Inflammatory macrophage (primary cell): ENCODE measurements at regions not wholly inside any gene's neighbourhood (a gene's known extent, or its start where the extent isn't known, plus 50 kb on each side); places are given as distances from the start of the nearest gene placed in this dataset.
"Not testable (repeated sequence)": the region's sequence is repeated elsewhere in the genome, so short reads cannot be mapped to it uniquely, and the experiment has no call there.

Experiments
- DNase-seq, 2 donors: peaks; one replicate each; pipeline ENCODE4 v3.0.0-alpha.2; 2020 to 2022

- DNase-seq, result not testable (repeated sequence)
Measured at GRCh38 chr7:65145710-65146109, 139.2 kb upstream of the ERV3-1 start.

DNA sequence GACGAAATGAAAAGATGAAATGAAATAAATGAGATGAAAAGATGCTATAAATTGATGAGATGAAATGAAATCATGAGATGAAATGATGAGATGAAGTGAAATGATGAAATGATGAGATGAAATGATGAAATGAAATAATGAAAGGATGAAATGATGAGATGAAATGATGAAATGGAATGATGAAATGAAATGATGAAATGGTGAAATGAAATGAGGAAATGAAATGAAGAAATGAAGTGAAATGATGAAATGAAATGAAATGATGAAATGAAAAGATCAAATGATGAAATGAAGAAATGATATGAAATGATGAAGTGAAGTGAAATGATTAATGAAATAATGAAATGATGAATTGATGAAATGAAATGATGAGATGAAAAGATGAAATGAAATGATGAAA, 138.5 kb upstream of the ERV3-1 start:
- DNase-seq, result not testable (repeated sequence)

DNA sequence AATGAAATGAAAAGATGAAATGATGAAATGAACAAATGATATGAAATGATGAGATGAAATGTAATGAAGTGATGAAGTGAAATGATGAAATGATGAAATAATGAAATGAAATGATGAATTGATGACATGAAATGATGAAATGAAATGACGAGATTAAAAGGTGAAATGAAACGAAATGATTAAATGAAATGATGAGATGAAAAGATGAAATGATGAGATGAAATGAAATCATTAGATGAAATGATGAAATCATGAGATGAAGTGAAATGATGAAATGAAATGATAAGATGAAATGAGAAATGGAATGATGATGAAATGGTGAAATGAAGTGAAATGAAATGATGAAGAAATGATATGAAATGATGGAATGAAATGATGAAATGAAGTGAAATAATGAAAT, 138.1 kb upstream of the ERV3-1 start:
- DNase-seq, result not testable (repeated sequence)

DNA sequence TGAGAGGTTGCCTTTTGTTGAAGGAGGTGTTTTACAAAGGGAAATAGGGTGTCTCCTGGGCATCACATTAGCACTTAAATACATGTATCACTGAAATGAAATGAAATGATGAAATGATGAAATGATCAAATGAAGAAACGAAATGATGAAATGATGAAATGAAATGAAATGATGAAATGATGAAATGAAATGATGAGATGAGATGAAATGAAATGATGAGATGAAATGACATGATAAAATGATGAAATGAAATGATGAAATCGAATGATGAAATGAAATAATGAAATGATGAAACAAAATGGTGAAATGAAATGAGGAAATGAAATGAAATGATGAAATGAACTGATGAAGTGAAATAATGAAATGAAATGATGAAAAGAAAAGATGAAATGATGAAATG, 137.6 kb upstream of the ERV3-1 start:
- DNase-seq, result not testable (repeated sequence)

DNA sequence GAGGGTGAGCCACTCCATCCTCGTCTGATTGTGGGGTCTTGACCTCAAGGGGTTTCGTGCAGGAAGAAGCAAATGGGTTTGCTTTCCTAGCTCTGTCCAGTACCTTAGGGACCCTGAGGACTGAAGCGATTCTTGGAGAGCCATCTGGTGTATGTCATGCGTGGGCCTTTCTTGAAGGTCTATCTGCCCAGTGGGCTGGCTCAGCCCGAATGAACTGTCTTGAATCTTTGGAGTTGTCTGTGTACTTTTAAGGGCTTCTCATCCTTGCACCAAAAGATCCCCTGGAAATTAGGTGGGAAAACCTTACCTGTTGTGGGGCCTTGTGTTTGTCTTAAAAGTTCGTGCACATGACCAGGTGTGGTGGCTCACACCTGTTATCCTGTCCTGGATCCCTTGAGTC, 135.4 kb upstream of the ERV3-1 start:
- DNase-seq, result not testable (repeated sequence)

DNA sequence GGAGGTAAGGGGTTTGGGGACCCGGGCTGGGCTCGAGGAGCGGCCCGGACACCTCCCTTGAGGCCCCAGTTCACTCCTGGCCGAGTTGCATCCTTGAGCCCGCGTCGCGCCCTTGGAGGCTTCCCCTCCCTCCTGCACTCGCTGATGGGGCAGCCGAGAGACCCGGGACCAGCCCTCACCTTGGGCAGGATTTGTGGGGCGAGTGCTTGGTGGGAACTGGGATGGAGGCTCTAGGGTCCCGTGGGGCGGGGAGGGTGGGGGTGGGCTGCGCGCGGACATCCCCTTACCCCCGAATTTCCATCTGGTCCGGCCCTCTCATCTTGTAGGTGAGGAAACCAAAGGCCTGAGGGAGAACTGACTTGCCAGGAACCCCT, 134.9 kb upstream of the ERV3-1 start:
- DNase-seq, result not testable (repeated sequence)

DNA sequence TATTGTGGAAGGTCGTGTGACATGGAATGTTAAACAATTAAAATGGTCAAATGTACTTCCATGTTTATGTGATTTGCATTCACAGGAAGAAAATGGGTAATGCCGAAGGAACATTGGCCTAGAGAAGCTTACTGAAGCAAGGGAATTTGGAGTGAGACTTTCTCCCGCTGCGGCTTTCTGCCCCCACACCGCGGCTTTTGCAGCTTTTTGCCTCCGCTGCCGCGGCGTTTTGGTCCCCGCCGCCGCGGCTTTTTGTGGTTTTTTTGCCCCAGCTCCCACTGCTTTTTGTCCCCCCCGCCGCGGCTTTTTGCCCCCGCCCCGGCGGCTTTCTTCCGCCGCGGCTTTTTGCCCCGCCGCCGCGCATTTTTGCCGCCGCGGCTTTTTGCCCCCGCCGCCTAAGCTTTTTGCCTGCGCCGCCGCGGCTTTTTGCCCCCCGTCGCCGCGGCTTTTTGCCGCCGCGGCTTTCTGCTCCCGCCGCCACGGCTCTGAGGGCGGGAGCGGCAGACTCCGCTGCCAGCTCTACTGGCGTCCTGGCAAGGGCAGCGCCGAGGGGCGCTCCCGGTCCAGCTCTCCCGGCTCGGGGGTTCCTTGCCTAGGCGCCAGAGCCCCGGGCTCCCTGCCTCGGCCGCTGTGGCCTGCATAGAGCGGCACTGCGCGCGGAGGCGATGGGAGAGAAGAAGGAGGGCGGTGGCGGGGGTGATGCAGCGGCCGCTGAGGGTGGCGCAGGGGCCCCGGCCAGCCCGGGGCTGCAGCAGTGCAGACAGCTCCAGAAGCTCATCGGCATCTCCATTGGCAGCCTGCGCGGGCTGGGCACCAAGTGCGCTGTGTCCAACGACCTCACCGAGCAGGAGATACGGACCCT, 134.3 kb upstream of the ERV3-1 start:
- DNase-seq, result not testable (repeated sequence)

- not testable (repeated sequence) for DNase-seq
Measured at GRCh38 chr7:65136850-65137249, 130.4 kb upstream of the ERV3-1 start.

DNA sequence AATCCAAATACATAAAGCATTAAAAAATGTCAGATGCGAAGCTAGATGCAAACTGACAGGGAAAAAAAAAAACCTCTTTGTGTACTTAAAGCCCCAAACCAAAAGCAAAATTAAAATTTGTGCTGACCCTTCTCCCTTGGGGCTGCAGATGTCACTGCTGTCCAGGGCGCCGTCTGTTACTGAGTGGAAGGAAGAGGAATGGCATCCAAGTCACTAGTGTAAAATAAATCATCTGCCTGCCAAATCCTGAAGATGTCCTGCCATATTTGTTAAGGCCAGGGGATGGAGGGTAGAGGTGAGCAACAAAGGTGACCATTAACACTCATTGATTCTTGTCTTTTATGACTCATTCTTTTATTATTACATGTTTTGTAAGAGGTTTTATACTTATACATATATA, 126.6 kb upstream of the ERV3-1 start:
- DNase-seq, result not testable (repeated sequence)

GRCh38 chr7:65132256-65132655, 125.8 kb upstream of the ERV3-1 start:
- DNase-seq, result not testable (repeated sequence)

GRCh38 chr7:65127364-65127763, 120.9 kb upstream of the ERV3-1 start:
- not testable (repeated sequence) for DNase-seq

DNA sequence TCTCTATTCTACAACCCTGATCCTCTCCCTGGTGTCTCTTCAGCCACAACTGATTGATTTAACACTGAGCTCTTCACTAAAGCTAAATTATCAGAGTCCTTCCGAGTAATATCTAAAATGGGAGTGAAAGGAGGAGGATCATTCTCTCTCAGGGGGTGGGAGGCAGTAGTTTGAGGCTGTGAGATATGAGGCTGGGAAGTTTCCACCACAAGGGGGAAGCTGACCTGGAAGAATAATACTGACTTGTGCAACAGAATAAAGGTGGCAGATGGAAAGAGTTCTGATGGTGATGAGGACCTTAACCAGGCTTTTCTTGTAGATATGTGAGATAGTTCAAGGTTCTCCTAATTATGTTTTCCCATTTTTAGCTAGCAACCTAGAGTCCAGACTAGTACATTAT, 118.1 kb upstream of the ERV3-1 start:
- not testable (repeated sequence) for DNase-seq

- DNase-seq, result not testable (repeated sequence)
Measured at GRCh38 chr7:65105650-65106203, 99.2 kb upstream of the ERV3-1 start.

- not testable (repeated sequence) for DNase-seq
Measured at GRCh38 chr7:65100499-65100898, 94.0 kb upstream of the ERV3-1 start.

GRCh38 chr7:65081669-65082055, 75.2 kb upstream of the ERV3-1 start:
- not testable (repeated sequence) for DNase-seq

GRCh38 chr7:65080799-65081668, 74.5 kb upstream of the ERV3-1 start:
- DNase-seq, result peak; percentile 89 to 95

DNA sequence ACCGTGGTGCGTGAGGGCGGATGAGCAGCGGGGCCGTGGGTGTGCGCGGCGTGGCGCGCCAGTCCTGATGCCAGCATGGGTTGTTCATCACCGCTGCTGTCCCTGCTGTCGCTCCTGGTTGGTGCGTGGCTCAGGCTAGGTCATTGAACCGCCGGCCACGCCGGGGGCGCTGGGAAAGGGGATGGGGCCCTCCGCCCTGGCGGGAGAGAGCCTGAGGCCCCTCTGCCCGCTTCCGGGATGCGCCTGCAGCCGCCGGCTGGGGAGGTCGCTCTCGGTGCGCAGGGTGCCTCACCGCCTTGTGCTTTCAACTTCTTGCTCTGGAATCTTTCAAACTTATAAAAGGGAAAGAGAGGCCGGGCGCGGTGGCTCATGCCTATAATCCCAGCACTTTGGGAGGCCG, 68.5 kb upstream of the ERV3-1 start:
- not testable (repeated sequence) for DNase-seq

GRCh38 chr7:65073160-65073559, 66.7 kb upstream of the ERV3-1 start:
- DNase-seq, result not testable (repeated sequence)

DNA sequence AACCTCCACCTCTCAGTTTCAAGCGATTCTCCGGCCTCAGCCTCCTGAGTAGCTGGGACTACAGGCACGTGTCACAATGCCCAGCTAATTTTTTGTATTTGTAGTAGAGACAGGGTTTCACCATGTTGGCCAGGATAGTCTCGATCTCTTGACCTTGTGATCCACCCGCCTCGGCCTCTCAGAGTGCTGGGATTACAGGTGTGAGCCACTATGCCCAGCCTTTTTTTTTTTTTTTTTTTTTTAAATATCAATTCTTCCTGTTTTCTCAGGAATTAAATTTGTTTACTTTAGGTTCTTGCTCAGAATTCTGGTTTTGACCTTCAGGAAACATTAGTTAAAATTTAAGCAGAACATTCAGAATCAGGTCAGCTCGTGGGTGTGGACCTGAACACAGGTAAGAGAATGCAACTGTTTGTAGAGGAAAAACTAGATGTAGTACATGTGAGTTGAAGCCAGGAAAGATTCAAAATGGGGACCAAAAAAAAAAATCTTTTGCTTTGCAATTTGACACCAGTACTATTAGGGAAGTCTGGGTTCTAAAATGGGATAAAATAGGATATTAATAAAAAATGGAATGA, 65.5 kb upstream of the ERV3-1 start:
- DNase-seq, result not testable (repeated sequence)

- DNase-seq, result not testable (repeated sequence)
Measured at GRCh38 chr7:65069476-65069875, 63.0 kb upstream of the ERV3-1 start.

DNA sequence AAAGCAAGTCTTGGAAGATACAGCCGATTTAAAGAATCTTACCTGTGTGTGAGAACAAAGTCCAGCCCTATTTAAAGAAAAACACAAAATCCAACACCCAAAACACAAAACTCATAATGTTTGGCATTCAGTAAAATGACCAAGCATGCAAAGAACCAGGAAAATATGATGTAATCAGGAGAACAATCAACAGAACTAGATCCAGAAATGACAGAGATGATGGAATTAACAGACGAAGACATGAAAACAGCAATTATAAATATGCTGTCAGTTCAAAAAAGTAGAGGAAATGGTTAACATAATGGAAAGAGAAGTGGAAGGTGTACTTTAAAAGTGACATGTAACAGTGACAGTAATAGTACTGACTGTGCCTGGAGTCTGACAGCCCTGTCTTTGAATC, 56.1 kb upstream of the ERV3-1 start:
- not testable (repeated sequence) for DNase-seq

DNA sequence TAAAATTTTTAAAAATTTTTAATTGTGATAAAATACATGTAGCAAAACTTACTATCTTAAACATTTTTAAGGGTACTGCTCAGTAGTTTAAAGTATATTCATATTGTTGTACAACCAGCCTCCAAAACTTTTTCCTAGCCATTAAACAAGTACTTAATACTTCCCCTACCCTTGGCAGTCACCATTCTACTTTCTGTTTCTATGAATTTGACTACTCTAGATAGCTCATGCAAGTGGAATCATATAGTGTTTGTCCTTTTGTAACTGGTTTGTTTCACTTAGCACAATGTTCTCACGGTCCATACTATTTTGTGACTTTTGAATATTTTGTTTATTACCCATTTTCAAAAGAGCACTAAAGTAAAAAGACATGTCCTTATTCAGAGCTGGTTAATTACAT, 52.8 kb upstream of the ERV3-1 start:
- DNase-seq, result not testable (repeated sequence)
